Ectodermal cell (in vitro differentiated cells): ENCODE measurements at regions not wholly inside any gene's neighbourhood (a gene's known extent, or its start where the extent isn't known, plus 50 kb on each side); places are given as distances from the start of the nearest gene placed in this dataset.
"Not testable (repeated sequence)": the region's sequence is repeated elsewhere in the genome, so short reads cannot be mapped to it uniquely, and the experiment has no call there.

ENCODE experiments used
- H3K27ac ChIP-seq: 2 replicates; pipeline ENCODE4 v1.7.0; 2013; ENCODE audit warnings: mild to moderate bottlenecking, low read depth, low read length; ENCODE audit not compliant: insufficient read depth, poor library complexity, severe bottlenecking
- H3K27me3 ChIP-seq: 2 replicates; pipeline ENCODE4 v1.7.0; 2013; ENCODE audit warnings: mild to moderate bottlenecking, low read length; ENCODE audit not compliant: insufficient read depth, control insufficient read depth, poor library complexity, severe bottlenecking
- H3K36me3 ChIP-seq: one replicate; pipeline ENCODE4 v1.7.0; 2013; ENCODE audit warnings: low read length; ENCODE audit not compliant: control insufficient read depth, insufficient read depth
- H3K4me1 ChIP-seq: one replicate; pipeline ENCODE4 v1.7.0; 2013; ENCODE audit warnings: low read length; ENCODE audit not compliant: control insufficient read depth, insufficient read depth
- H3K4me3 ChIP-seq: 2 replicates; pipeline ENCODE4 v1.7.0; 2013; ENCODE audit warnings: low read depth, low read length, control low read depth; ENCODE audit not compliant: insufficient read depth
- H3K9me3 ChIP-seq: 2 replicates; pipeline ENCODE4 v1.7.0; 2013; ENCODE audit warnings: mild to moderate bottlenecking, low read length, moderate library complexity; ENCODE audit not compliant: control insufficient read depth
- WGBS, 2 experiments: methylation state at CpG; one replicate each; pipeline ENCODE4 v1.1.7; 2013; ENCODE audit warnings: missing lambda C conversion rate in 2 of 2; 5-methylcytosine and 5-hydroxymethylcytosine counted together

DNA sequence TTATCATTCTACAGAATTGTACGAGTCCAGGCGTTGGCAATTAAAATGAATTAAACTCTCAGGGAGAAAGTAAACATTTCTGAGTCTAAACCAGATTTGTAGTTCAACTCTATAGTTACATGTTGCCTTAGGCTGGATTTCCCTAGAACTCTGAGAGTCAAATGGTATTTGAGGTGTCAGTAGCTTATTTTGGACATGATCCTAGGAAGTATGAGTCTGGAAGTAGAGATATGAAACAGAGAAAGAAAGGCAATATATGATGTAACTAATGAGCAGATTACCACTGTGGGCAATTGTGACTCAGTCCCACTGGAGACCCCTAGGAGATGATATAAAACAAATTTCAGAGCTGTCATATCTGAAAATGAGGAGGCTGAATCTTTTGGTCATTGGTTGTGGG is 199.1 kb upstream of the UBE2E3 start:
- Histone ChIP-seq H3K4me1 (no peaks in the 10 kb centered on the region), H3K27me3 (no peaks in the 10 kb centered on the region), H3K9me3 (no peaks in the 10 kb centered on the region), H3K27ac (no peak overlapping the region), H3K36me3 (no peaks in the 10 kb centered on the region), H3K4me3 (no peak overlapping the region)
- WGBS, 2 experiments = 90 to 100% methylated on average over 2 of the region's 2 CpGs

DNA sequence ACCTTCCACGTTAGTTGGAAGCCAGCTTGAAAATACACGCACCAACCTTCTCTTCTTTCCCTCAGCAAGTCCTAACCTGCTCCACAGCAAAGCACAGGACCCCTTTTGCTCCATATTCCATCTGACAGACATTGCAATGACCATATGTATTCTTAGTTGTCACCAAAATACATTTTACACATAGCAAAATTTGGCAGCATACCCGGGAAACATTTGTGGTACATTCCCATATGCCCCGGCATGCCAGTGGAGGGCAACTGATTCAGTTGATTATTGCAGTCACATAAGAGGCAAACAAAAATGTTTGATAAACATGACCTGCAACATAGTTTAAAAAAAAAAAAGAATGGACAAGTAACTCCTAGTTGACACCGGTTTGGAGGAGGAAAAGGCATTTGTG is 202.1 kb upstream of the UBE2E3 start:
- Histone ChIP-seq H3K9me3 (no peaks in the 10 kb centered on the region), H3K36me3 (no peaks in the 10 kb centered on the region), H3K27me3 (no peaks in the 10 kb centered on the region), H3K4me3 (no peak overlapping the region), H3K4me1 (no peaks in the 10 kb centered on the region), H3K27ac (no peak overlapping the region)
- WGBS, 2 experiments = 92 to 98% methylated on average over 5 of the region's 5 CpGs

DNA sequence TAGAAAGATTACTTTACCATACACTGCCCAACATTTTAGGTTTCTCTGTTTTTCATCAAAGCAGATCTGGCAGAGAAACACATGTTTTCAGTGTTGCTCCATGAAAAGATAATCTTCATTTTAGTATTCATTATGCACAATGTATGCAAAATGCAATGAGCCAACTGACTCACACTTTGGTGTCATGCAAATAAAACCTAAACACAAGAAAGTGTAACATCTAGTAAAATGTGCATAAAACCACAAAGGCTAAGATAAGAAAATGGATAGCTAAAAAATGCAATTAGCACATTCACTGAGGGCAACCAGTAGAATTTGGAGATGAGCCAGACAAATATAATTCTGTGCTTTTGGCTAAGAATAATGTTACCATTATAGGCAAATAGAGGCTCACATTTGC is 203.5 kb upstream of the UBE2E3 start:
- H3K36me3 ChIP-seq = no peaks in the 10 kb centered on the region
- no peaks in the 10 kb centered on the region for H3K27me3 ChIP-seq
- no peaks in the 10 kb centered on the region for H3K4me1 ChIP-seq
- H3K4me3 ChIP-seq = no peak overlapping the region
- H3K27ac ChIP-seq = no peak overlapping the region
- H3K9me3 ChIP-seq = no peaks in the 10 kb centered on the region

DNA sequence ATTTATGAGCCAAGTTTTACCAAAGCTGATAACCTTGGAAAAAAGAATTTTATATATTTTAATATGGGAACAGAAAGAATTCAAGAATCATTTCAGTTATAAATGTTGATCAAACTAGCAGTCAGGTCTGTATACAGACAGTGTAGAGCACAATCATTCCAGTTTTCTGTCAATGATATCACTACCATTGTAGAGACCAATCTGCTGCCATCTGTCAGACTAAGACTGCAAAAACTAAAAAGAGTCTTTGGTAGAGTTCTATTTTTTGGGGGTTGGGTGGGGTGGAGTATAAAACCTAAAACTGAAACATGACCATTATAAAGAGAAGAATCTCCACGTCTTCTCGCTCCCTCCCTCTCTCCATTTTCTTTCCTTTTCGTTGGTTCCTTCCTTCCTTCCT is 204.7 kb upstream of the UBE2E3 start:
- Histone ChIP-seq H3K4me1 (no peaks in the 10 kb centered on the region), H3K27me3 (no peaks in the 10 kb centered on the region), H3K36me3 (no peaks in the 10 kb centered on the region), H3K9me3 (no peaks in the 10 kb centered on the region), H3K27ac (no peak overlapping the region), H3K4me3 (no peak overlapping the region)
- WGBS, 2 experiments = 85 to 92% methylated on average over 3 of the region's 3 CpGs

DNA sequence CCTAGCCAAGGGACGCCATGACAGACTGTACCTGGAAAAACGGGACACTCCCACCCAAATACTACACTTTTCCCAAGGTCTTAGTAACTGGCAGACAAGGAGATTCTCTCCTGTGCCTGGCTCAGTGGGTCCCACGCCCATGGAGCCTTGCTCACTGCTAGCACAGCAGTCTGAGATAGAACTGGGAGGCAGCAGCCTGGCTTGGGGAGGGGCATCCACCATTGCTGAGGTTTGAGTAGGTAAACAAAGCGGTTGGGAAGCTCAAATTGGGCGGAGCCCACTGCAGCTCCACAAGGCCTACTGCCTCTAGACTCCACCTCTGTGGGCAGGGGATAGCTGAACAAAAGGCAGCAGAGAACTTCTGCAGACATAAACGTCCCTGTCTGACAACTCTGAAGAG is 215.1 kb upstream of the UBE2E3 start:
- H3K4me3 ChIP-seq, H3K9me3 ChIP-seq: not testable (repeated sequence)
- 88% methylated on average over 6 of the region's 6 CpGs for WGBS, 2 experiments

DNA sequence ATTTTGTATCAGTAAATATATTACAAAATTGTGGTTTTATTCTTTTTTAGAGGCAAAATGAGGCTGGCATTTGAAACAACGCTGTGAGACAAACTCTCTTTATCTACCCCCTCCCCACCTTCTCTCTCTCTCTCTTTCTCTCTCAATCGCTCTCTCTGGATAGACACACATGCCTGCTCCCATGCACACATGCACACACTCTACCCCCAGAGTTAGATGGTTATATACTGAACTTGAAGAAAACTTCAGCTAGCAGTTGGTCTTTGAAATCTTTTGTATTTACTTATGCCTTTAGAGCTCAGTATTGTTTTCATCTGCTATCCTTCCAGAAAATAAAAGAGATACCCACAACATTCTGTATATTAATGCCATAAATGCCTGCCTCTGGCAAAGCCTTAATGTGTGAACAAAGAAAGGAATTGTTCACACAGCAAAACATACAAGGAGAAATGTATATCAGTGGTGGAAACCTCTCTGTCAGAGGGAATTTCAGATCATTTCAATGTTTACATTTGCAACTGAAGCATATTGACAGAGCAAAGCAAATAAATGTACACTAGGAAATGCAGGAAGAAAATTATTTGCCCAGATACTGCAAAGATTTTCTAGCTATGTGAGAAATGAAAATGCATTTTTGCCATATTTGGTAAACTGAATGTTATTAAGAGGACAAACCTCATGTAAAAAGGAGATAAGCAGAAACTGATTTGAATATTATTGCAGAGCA is 217.0 kb upstream of the UBE2E3 start:
- Histone ChIP-seq H3K9me3 (no peaks in the 10 kb centered on the region), H3K4me3 (no peak overlapping the region), H3K4me1 (no peaks in the 10 kb centered on the region), H3K36me3 (no peaks in the 10 kb centered on the region), H3K27ac (no peak overlapping the region), H3K27me3 (no peaks in the 10 kb centered on the region)
- 83 to 100% methylated on average over 1 to 2 of the region's 2 CpGs for WGBS, 2 experiments

More for the DNA sequence above, 215.1 kb upstream of the UBE2E3 start:
- H3K27ac ChIP-seq, H3K27me3 ChIP-seq, H3K36me3 ChIP-seq, H3K4me1 ChIP-seq: not testable (repeated sequence)

DNA sequence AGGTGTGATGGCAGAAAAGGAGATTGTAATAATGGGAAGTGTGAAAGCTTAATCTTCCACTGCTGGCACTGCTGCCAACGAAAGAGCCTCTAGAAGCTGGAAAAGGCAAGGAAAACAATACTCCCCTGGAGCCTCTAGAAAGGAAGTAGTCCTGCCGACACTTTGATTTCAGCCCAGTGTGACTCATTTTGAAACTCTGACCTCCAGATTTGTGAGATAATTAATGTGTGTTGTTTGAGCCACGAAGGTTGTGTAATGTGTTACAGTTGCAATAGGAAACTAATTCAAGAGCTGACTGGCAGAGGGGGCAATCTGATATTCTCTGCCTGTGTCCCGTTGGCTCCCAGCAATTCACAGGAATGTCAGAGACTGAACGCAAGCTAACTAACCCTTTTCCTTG is 219.2 kb upstream of the UBE2E3 start:
- H3K4me1 ChIP-seq = no peaks in the 10 kb centered on the region
- H3K27me3 ChIP-seq = no peaks in the 10 kb centered on the region
- WGBS, 2 experiments = 65 to 66% methylated on average over 5 of the region's 5 CpGs

DNA sequence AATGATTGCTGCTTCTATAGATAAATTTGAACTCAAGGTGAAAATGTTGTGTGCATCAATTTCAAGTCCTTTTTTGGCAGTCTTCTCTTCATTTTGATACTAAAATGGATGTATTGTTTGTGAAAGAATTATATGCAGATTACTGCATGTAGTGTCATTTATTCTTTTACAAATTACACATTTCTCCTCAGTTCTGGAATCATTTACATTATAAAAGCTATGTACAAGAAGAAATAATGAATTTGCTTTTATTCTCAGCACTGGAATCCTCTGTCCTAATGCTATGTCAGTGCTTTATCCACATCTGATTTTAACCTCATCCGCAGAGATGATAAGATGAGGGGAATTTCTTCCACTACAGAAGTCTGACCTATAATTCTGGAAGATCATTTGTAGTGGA is 220.8 kb upstream of the UBE2E3 start:
- Histone ChIP-seq H3K9me3 (no peaks in the 10 kb centered on the region), H3K36me3 (no peaks in the 10 kb centered on the region), H3K27ac (no peak overlapping the region), H3K4me1 (no peaks in the 10 kb centered on the region), H3K4me3 (no peak overlapping the region), H3K27me3 (no peaks in the 10 kb centered on the region)
- 82% methylated on average over 1 of the region's 1 CpG; no CpG with 5 or more reads in 1 of the 2 experiments for WGBS, 2 experiments

More for the DNA sequence above, 219.2 kb upstream of the UBE2E3 start:
- no peak overlapping the region for H3K4me3 ChIP-seq
- H3K27ac ChIP-seq = no peak overlapping the region
- no peaks in the 10 kb centered on the region for H3K9me3 ChIP-seq
- H3K36me3 ChIP-seq = no peaks in the 10 kb centered on the region

DNA sequence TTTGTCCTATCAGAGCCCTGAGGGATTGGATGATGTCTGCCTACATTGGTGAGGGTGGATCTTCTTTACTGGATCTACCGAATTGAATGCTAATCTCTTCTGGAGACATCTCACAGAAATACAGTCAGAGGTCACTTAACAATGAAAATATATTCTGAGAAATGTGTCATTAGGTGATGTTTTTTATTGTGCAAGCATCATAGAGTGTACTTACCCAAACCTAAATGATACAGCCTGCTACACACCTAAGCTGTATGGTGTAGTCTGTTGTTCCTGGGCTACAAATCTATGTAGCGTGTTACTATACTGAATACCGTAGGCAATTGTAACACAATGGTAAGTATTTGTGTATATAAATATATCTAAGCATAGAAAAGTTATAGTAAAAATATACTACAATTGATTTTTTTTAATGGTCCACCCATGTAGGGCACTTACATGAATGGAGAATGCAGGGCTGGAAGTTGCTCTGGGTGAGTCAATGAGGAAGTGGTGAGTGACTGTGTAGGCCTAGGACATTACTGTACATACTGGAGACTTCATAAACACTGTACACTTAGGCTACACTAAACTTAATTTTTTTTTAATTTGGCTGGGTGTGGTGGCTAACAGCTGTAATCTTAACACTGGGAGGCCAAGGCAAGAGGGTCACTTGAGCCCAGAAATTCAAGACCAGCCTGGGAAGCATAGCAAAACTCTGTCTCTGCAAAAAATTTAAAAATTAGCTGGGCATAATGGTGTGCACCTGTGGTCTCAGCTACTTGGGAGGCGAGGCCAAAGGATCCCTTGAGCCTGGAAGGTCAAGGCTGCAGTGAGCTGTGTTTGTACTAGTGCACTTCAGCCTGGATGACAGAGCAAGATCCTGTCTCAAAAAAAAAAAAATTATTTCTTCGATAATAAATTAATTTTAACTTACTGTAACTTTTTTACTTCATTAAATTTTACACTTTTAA is 226.3 kb upstream of the UBE2E3 start:
- Histone ChIP-seq H3K4me3 (no peak overlapping the region), H3K27ac (no peak overlapping the region), H3K9me3 (no peaks in the 10 kb centered on the region), H3K4me1 (no peaks in the 10 kb centered on the region), H3K27me3 (no peaks in the 10 kb centered on the region), H3K36me3 (no peaks in the 10 kb centered on the region)
- 96 to 98% methylated on average over 2 to 3 of the region's 5 CpGs for WGBS, 2 experiments

DNA sequence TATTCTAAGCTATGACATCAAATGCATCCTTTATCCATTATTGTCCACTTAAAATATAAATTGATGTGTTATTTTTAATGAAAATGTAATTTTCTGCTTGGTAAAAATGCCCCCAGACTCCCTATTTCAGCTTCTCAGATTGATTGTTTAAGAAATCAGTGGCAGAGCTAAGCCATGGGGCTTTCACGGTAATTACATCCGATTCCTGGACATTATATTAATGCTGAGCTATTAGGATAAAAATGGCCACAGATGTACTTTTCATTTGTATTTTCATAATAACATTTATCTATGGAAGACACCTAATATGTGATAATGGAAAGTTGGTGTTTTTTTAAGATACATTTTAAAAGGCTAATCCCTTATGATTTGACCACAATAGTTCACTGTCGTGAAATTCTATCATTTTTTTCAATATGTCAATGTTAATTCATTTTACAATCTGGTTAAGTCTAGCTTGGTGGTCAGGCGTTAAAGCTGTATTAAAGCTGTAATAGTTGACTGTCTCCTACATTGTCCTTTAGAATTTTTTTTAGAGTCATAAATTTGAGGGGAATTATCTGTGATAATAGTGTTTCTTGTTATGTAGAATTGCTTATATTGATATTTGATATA is 229.0 kb upstream of the UBE2E3 start:
- WGBS, 2 experiments = 100% methylated on average over 1 of the region's 4 CpGs
- Histone ChIP-seq H3K9me3 (no peaks in the 10 kb centered on the region), H3K36me3 (no peaks in the 10 kb centered on the region), H3K27ac (no peak overlapping the region), H3K4me1 (no peaks in the 10 kb centered on the region), H3K4me3 (no peak overlapping the region), H3K27me3 (no peaks in the 10 kb centered on the region)
